Upper lobe of left lung (tissue), 4 donors: ENCODE measurements at regions not wholly inside any gene's neighbourhood (a gene's known extent, or its start where the extent isn't known, plus 50 kb on each side); places are given as distances from the start of the nearest gene placed in this dataset.

ENCODE experiments used
- POLR2A ChIP-seq, 4 donors: fragments of 450-650 bp; IDR thresholded peaks; one replicate each; pipeline ENCODE4 v1.5.1; 2016 to 2017; ENCODE audit warnings: antibody characterized with exemption in 4 of 4, mild to moderate bottlenecking in 2 of 4
- POLR2AphosphoS5 ChIP-seq, 2 donors: sonication (generic); formaldehyde crosslinking; IDR thresholded peaks; one replicate each; pipeline ENCODE4 v1.5.1; 2017; ENCODE audit warnings: antibody characterized with exemption in 2 of 2
- TF ChIP-seq, protein P1 (sequence below), 6 experiments: fragments of 450-650 bp in 4 of 6; fragments of 200-600 bp in 2 of 6; sonication (generic) in 2 of 6; IDR thresholded peaks; one replicate each; pipeline ENCODE4 v1.5.1; 2016 to 2019; ENCODE audit warnings: antibody characterized with exemption in 6 of 6

- TF ChIP-seq, protein P1, sequence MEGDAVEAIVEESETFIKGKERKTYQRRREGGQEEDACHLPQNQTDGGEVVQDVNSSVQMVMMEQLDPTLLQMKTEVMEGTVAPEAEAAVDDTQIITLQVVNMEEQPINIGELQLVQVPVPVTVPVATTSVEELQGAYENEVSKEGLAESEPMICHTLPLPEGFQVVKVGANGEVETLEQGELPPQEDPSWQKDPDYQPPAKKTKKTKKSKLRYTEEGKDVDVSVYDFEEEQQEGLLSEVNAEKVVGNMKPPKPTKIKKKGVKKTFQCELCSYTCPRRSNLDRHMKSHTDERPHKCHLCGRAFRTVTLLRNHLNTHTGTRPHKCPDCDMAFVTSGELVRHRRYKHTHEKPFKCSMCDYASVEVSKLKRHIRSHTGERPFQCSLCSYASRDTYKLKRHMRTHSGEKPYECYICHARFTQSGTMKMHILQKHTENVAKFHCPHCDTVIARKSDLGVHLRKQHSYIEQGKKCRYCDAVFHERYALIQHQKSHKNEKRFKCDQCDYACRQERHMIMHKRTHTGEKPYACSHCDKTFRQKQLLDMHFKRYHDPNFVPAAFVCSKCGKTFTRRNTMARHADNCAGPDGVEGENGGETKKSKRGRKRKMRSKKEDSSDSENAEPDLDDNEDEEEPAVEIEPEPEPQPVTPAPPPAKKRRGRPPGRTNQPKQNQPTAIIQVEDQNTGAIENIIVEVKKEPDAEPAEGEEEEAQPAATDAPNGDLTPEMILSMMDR (IDR thresholded peaks at IDR 0.05): peak in 2 of 6 experiments; percentile 12 to 14
- no peak for TF ChIP-seq POLR2A (IDR thresholded peaks at IDR 0.05)
- TF ChIP-seq POLR2AphosphoS5 (IDR thresholded peaks at IDR 0.05): no peak
Observed at GRCh38 chrX:95076449-95076848, 1402.4 kb downstream of the FAM133A start.
